Ovary (tissue), 7 donors: ENCODE measurements at regions not wholly inside any gene's neighbourhood (a gene's known extent, or its start where the extent isn't known, plus 50 kb on each side); places are given as distances from the start of the nearest gene placed in this dataset.

Experiments
- DNase-seq, 5 donors: peaks; one replicate each; pipeline ENCODE4 v3.0.0-alpha.2; 2019 to 2020
- H3K27ac ChIP-seq, 2 donors: fragments of 200-600 bp; one replicate each; pipeline versions ENCODE4 v1.5.1 to v1.8.0; 2019 to 2022
- H3K27me3 ChIP-seq: fragments of 200-600 bp; one replicate; pipeline ENCODE4 v1.8.0; 2022
- H3K36me3 ChIP-seq: fragments of 200-600 bp; sonication (generic); one replicate; pipeline ENCODE4 v1.5.1; 2019
- H3K4me1 ChIP-seq: one replicate; pipeline ENCODE4 v1.8.1; 2013; ENCODE audit warnings: mild to moderate bottlenecking, moderate library complexity; ENCODE audit not compliant: insufficient read depth
- H3K4me3 ChIP-seq: fragments of 200-600 bp; sonication (generic); one replicate; pipeline ENCODE4 v1.5.1; 2017
- H3K9me3 ChIP-seq, 2 donors: fragments of 200-600 bp in 1 of 2; sonication (generic) in 1 of 2; one replicate each; pipeline versions ENCODE4 v1.5.1 to v1.8.1; 2013 to 2019; ENCODE audit warnings: mild to moderate bottlenecking in 1 of 2, moderate library complexity in 1 of 2
- CTCF ChIP-seq, 3 donors: fragments of 450-650 bp in 2 of 3; fragments of 200-600 bp in 1 of 3; IDR thresholded peaks; one replicate each; pipeline versions ENCODE4 v1.5.1 to v1.8.0; 2016 to 2022; ENCODE audit warnings: antibody characterized with exemption in 3 of 3, mild to moderate bottlenecking in 1 of 3
- EP300 ChIP-seq: sonication (generic); formaldehyde crosslinking; IDR thresholded peaks from one replicate; pipeline ENCODE4 v1.6.1; 2017; ENCODE audit warnings: antibody characterized with exemption
- POLR2A ChIP-seq: fragments of 450-650 bp; IDR thresholded peaks from one replicate; pipeline ENCODE4 v1.6.1; 2017; ENCODE audit warnings: antibody characterized with exemption, mild to moderate bottlenecking, moderate library complexity
- WGBS, 3 donors: extraction: QIAGEN DNeasy Blood & Tissue Kit in 1 of 3; methylation state at CpG; one replicate each; pipeline versions ENCODE4 v1.1.5 to v1.1.7; 2013 to 2017; 5-methylcytosine and 5-hydroxymethylcytosine counted together
- intact Hi-C, 4 donors: fragments of 100-400 bp; cut with DNase I; formaldehyde crosslinking; loops; one replicate each; pipeline versions ENCODE4 v1.11.0 to v1.15.1; 2022 to 2023
- donor health status: DM: no; HTN: no; CAD: no; lungs with moderate emphysema.
- donor health status: DM: no; HTN: no; CAD: no.
- donor health status: Bipolar disorder and iron deficiency.
- donor health status: DM: no; HTN: no; CAD: no.
- donor health status: DM: yes; HTN: yes; CAD: no.

DNA sequence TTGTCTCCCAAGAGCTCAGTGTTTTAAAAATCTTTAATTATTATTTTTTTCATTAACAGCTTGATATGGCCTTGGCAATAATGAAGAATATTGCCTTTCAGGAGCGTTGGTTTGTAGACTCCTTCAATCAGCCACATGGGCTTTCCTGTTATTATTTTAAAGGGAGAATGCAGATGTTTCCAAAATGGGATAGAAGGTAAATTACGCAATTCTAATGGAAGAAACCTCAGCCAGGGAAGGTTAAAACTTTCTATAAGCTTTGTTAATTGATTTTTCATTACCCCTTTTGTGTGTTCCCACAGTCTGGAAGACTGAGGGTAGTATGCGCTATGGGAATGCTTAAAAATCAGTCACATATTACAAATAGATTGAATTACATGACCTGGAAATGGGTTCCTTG, 188.4 kb upstream of the NAV3 start:
- intact Hi-C loops: no loop called here
- H3K4me1 ChIP-seq: no peaks in the 10 kb centered on the region
- DNase-seq: no peak
- H3K4me3 ChIP-seq: no peak overlapping the region
- no peak overlapping the region for H3K27ac ChIP-seq
- no peaks in the 10 kb centered on the region for H3K9me3 ChIP-seq
- 90 to 97% (median 92%) methylated on average over 3 of the region's 3 CpGs for WGBS, 3 donors
- peaks cover 5% of the 10 kb centered on the region for H3K27me3 ChIP-seq
- TF ChIP-seq EP300 (no peak), CTCF (IDR thresholded peaks at IDR 0.05) (no peak), POLR2A (no peak)
- H3K36me3 ChIP-seq: no peaks in the 10 kb centered on the region

GRCh38 chr12:77640356-77640755, 190.3 kb upstream of the NAV3 start:
- Histone ChIP-seq H3K9me3 (no peaks in the 10 kb centered on the region), H3K4me1 (no peaks in the 10 kb centered on the region), H3K27ac (no peak overlapping the region), H3K36me3 (no peaks in the 10 kb centered on the region), H3K4me3 (no peak overlapping the region), H3K27me3 (peaks cover 5% of the 10 kb centered on the region)
- intact Hi-C loops: no loop called here
- no peak for DNase-seq
- TF ChIP-seq CTCF (IDR thresholded peaks at IDR 0.05) (no peak), EP300 (no peak), POLR2A (no peak)

GRCh38 chr12:77630790-77631445, 199.8 kb upstream of the NAV3 start:
- intact Hi-C loops: no loop called here
- Histone ChIP-seq H3K4me3 (no peak overlapping the region), H3K27me3 (no peaks in the 10 kb centered on the region), H3K4me1 (no peaks in the 10 kb centered on the region), H3K27ac (no peak overlapping the region), H3K36me3 (no peaks in the 10 kb centered on the region), H3K9me3 (no peaks in the 10 kb centered on the region)
- WGBS, 3 donors: 88 to 93% (median 88%) methylated on average over 1 of the region's 1 CpG
- no peak for DNase-seq
- TF ChIP-seq CTCF (IDR thresholded peaks at IDR 0.05): no peak
- no peak for TF ChIP-seq EP300
- TF ChIP-seq POLR2A: no peak

GRCh38 chr12:77630344-77630743, 200.3 kb upstream of the NAV3 start:
- Histone ChIP-seq H3K27me3 (no peaks in the 10 kb centered on the region), H3K4me3 (no peak overlapping the region), H3K9me3 (no peaks in the 10 kb centered on the region), H3K4me1 (no peaks in the 10 kb centered on the region), H3K36me3 (no peaks in the 10 kb centered on the region), H3K27ac (no peak overlapping the region)
- intact Hi-C loops: no loop called here
- WGBS, 3 donors: 92 to 95% (median 94%) methylated on average over 3 of the region's 3 CpGs
- TF ChIP-seq POLR2A: no peak
- no peak for TF ChIP-seq CTCF (IDR thresholded peaks at IDR 0.05)
- no peak for TF ChIP-seq EP300
- no peak for DNase-seq
